K562 (cell line): ENCODE measurements at regions not wholly inside any gene's neighbourhood (a gene's known extent, or its start where the extent isn't known, plus 50 kb on each side); places are given as distances from the start of the nearest gene placed in this dataset.

Source experiments
- AFF4 ChIP-seq: sonication (generic); formaldehyde crosslinking; IDR thresholded peaks from 2 replicates; pipeline ENCODE4 v1.8.0; 2023; ENCODE audit warnings: mild to moderate bottlenecking, missing genetic modification reagents
- DEAF1 ChIP-seq: fragments of 450-650 bp; formaldehyde crosslinking; IDR thresholded peaks from 2 replicates; pipeline ENCODE4 v1.4.0; 2020; ENCODE audit warnings: mild to moderate bottlenecking, moderate library complexity
- FOSL1 ChIP-seq: fragments of 200-800 bp; sonication (Bioruptor generic); conservative IDR thresholded peaks from 2 replicates; pipeline ENCODE4 v1.6.1; 2016; ENCODE audit warnings: missing genetic modification characterization, missing compliant biosample characterization
- HMBOX1 ChIP-seq: sonication (generic); IDR thresholded peaks from 2 replicates; pipeline ENCODE4 v1.6.1; 2016
- HMG20B ChIP-seq: fragments of 250-450 bp; sonication (Bioruptor Pico); IDR thresholded peaks from 2 replicates; pipeline ENCODE4 v1.5.0; 2021; ENCODE audit warnings: mild to moderate bottlenecking
- KLF13 ChIP-seq: fragments of 450-650 bp; IDR thresholded peaks from 2 replicates; pipeline ENCODE4 v1.6.1; 2016; ENCODE audit warnings: missing genetic modification characterization, low read depth, mild to moderate bottlenecking, missing compliant biosample characterization, moderate library complexity, borderline replicate concordance
- MAX ChIP-seq: sonication (generic); formaldehyde crosslinking; IDR thresholded peaks from 2 replicates; pipeline ENCODE4 v1.9.0; 2022; ENCODE audit warnings: mild to moderate bottlenecking, missing genetic modification reagents
- MITF ChIP-seq: IDR thresholded peaks from 2 replicates; pipeline ENCODE4 v1.6.1; 2014; ENCODE audit warnings: antibody characterized with exemption
- MTA1 ChIP-seq: fragments of 450-650 bp; IDR thresholded peaks from 2 replicates; pipeline ENCODE4 v1.6.1; 2017; ENCODE audit warnings: borderline replicate concordance
- MYBL2 ChIP-seq, 2 experiments: fragments of 450-650 bp in 1 of 2; sonication (generic) in 1 of 2; formaldehyde crosslinking in 1 of 2; IDR thresholded peaks; 2 replicates each; pipeline versions ENCODE4 v1.6.1 to v1.8.1; 2017 to 2022; ENCODE audit warnings: borderline replicate concordance in 1 of 2, inconsistent platforms in 1 of 2, low read depth in 1 of 2, mild to moderate bottlenecking in 1 of 2, missing genetic modification reagents in 1 of 2, moderate library complexity in 1 of 2
- NEUROD1 ChIP-seq: fragments of 150-350 bp; IDR thresholded peaks from 2 replicates; pipeline ENCODE4 v1.6.1; 2014; ENCODE audit warnings: borderline replicate concordance, low read length, low read depth; ENCODE audit not compliant: partially characterized antibody
- RBM17 ChIP-seq: fragments of 200-400 bp; formaldehyde crosslinking; IDR thresholded peaks from 2 replicates; pipeline ENCODE4 v1.6.1; 2017; ENCODE audit warnings: low read depth, mild to moderate bottlenecking, low read length, borderline replicate concordance
- SIN3A ChIP-seq, 2 experiments: fragments of 150-350 bp in 1 of 2; IDR thresholded peaks; 2 replicates each; pipeline ENCODE4 v1.6.1; 2011 to 2016; ENCODE audit warnings: borderline replicate concordance in 2 of 2, low read depth in 2 of 2, low read length in 2 of 2, mild to moderate bottlenecking in 2 of 2, moderate library complexity in 2 of 2; ENCODE audit not compliant: control insufficient read depth in 1 of 2
- TAF9B ChIP-seq: fragments of 450-650 bp; IDR thresholded peaks from 2 replicates; pipeline ENCODE4 v1.6.1; 2018; ENCODE audit warnings: mild to moderate bottlenecking; ENCODE audit not compliant: partially characterized antibody
- TCF7L2 ChIP-seq: fragments of 150-350 bp; IDR thresholded peaks from 2 replicates; pipeline ENCODE4 v1.6.1; 2016; ENCODE audit warnings: low read depth, mild to moderate bottlenecking, low read length, moderate library complexity
- ZNF316 ChIP-seq: fragments of 450-650 bp; IDR thresholded peaks from 2 replicates; pipeline ENCODE4 v1.6.1; 2016
- ZNF589 ChIP-seq: fragments of 200-800 bp; sonication (Bioruptor generic); IDR thresholded peaks from 2 replicates; pipeline ENCODE4 v1.6.1; 2016; ENCODE audit warnings: low read depth, missing genetic modification characterization, missing compliant biosample characterization
- ZNF707 ChIP-seq: fragments of 250-450 bp; sonication (Bioruptor Pico); conservative IDR thresholded peaks from 2 replicates; pipeline ENCODE4 v1.8.0; 2022; ENCODE audit warnings: inconsistent platforms, mild to moderate bottlenecking, moderate library complexity
- ZNF780A ChIP-seq: fragments of 250-450 bp; sonication (Bioruptor Pico); IDR thresholded peaks from 2 replicates; pipeline ENCODE4 v1.5.0; 2021; ENCODE audit warnings: mild to moderate bottlenecking
- ZSCAN32 ChIP-seq: fragments of 450-650 bp; formaldehyde crosslinking; IDR thresholded peaks from 2 replicates; pipeline ENCODE4 v1.4.0; 2020; ENCODE audit warnings: mild to moderate bottlenecking, moderate library complexity

GRCh38 chr11:86182976-86183584 is 61.5 kb upstream of the EED start (continued):
- TF ChIP-seq AFF4 (CRISPR knock-in tag) (no peak), ZNF707 (CRISPR knock-in tag) (no peak), ZNF780A (no peak), HMBOX1 (peak; percentile 66; the same call in 1 of the 2 replicates), ZSCAN32 (no peak), ZNF589 (peak; percentile 92; the same call in 1 of the 2 replicates), DEAF1 (no peak), FOSL1 (peak; percentile 81; the same call in 1 of the 2 replicates), NEUROD1 (peak; percentile 43), SIN3A (IDR thresholded peaks at IDR 0.05; ENCODE audit: borderline replicate concordance in 2 of 2, control insufficient read depth in 1 of 2, low read depth in 2 of 2, low read length in 2 of 2) (no peak), KLF13 (tag) (no peak), MITF (no peak), TAF9B (peak; percentile 73), MTA1 (peak; percentile 67), TCF7L2 (no peak), MYBL2 (IDR thresholded peaks at IDR 0.05; ENCODE audit: low read depth) (no peak), MYBL2 (CRISPR knock-in tag; IDR thresholded peaks at IDR 0.05; ENCODE audit: borderline replicate concordance) (no peak), ZNF316 (peak; percentile 96), HMG20B (CRISPR knock-in tag) (no peak), MAX (CRISPR knock-in tag) (peak; percentile 76), RBM17 (no peak)
